UCSD-AML1 (cell line): ENCODE measurements at regions not wholly inside any gene's neighbourhood (a gene's known extent, or its start where the extent isn't known, plus 50 kb on each side); places are given as distances from the start of the nearest gene placed in this dataset.
"Not testable (repeated sequence)": the region's sequence is repeated elsewhere in the genome, so short reads cannot be mapped to it uniquely, and the experiment has no call there.

Experiments used
- DNase-seq: peaks from one replicate; lab custom pipeline; 2025; ENCODE audit not compliant: unreplicated experiment; lab: John Stamatoyannopoulos, UW

- DNase-seq, result no peak
These were observed 54.5 kb upstream of the PRKD1 start for GRCh38 chr14:29982171-29982570.

DNA sequence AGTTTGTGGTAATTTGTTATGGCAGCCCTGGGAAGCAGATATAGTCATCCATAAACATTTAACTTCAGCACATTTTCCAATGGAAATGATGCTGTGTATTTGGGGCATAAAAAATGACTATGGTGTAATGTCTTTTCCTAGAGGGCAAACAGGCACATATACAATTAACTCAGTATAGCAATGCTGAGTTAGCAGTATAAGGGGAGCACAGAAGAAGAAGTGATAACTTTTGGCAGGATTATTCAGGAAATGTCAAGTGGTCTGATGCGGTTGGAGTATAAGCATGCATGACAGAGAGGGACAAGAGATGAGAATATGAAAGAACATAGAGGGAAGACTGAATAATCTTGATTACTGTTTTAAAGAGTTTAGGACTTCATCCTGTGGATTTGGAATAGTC lies 55.3 kb upstream of the PRKD1 start:
- no peak for DNase-seq

DNA sequence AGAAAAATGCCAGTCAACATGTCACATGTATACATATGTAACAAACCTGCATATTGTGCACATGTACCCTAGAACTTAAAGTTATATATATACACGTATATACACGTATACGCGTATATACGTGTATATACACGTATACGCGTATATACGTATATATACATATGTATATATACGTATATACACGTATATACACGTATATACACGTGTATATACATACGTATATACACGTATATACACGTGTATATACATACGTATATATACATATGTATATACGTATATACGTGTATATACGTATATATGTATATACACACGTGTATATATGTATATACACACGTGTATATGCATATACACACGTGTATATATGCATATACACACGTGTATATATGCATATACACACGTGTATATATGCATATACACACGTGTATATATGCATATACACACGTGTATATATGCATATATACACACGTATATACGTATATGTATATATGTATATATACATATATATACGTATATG lies 62.8 kb upstream of the PRKD1 start:
- DNase-seq, result not testable (repeated sequence)

- DNase-seq, result no peak
These were observed 63.3 kb upstream of the PRKD1 start for GRCh38 chr14:29990993-29991392.

DNA sequence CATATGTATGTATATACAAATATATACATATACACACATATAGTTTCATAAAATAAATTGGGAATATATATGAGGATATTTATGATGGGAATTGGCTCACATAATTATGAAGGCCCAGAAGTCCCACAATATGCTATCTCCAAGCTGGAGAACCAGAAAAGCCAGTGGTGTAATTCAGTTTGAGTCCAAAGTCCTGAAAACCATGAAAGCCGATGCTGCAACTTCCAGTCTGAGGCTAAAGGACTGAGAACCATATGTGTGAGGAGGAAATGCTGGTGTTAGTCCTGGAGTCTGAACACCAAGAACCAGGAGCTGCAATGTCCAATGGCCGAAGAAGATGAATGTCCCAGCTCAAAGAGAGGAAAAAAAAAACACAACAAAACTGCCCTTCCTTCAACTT lies 65.5 kb upstream of the PRKD1 start:
- DNase-seq, result no peak

GRCh38 chr14:29999013-29999539 lies 71.4 kb upstream of the PRKD1 start:
- no peak for DNase-seq

- no peak for DNase-seq
These were observed 75.2 kb upstream of the PRKD1 start for GRCh38 chr14:30002859-30003258.

DNA sequence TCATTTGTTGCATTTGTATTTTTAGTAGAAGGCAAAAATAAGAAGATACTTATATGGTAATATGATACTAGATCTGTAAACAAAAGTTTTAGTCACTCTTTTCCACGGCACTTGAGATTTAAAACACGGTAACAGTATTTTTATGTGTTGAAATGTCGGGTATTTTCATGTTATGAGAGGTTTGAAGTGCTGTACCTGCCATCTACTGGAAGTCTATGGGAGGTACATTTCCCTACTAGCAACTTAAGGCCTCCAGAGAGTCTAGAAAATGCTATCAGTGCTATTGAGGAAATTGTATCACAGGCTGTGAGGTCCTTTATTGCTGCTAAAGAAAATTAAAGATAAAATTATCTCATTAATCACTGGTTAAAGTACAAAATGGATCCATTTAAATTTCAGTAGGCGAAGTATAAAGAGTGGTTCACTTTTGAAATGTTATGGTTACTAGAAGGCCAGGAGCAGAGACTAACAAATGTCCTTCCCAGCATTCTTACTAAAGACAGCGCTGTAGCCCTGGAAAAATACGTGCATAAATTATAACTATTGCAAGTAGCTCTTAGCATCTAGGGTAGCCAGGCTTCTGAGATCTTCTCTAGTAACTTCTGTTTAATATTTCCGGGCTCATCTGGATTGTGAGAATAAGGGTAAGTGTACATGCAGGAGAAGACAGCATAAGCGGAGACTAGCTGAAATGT lies 77.6 kb upstream of the PRKD1 start:
- DNase-seq, result no peak

DNA sequence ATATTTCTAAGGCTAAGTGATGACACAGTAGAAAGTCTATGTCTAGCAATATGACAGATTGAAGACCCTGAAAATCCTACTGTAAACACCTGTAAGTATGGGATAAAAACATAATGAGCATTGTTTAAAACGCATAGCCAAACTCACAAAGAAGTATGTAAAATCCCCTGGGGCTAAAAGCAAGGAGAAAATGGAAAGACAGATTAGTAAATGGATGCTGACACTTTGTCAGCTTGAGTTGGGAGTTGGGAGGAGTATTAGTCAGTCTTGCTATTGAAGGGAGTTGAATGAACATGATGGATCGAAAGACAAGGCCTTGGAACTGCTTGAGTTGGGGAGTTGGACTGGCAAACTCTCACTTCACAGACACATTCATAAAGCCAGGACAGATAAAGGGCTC lies 79.0 kb upstream of the PRKD1 start:
- DNase-seq, result no peak

DNA sequence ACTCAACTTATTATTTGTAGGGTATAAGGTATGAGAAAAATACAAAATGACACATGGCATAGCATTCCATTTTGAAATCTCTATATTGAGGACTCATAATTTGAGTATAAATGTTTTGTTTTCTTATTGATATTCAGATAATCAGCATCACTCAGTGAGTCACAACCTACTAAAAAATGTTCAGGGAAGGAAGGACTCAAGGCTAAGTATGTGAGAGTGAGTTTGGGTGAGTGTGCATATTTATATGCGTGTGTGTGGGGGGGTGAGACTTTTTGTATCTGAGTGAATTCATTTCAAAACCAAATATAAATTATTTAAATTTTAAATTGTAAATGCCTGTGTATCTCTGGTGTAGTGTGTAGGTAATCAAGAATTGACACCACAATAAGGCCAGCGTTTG lies 87.8 kb upstream of the PRKD1 start:
- no peak for DNase-seq

DNA sequence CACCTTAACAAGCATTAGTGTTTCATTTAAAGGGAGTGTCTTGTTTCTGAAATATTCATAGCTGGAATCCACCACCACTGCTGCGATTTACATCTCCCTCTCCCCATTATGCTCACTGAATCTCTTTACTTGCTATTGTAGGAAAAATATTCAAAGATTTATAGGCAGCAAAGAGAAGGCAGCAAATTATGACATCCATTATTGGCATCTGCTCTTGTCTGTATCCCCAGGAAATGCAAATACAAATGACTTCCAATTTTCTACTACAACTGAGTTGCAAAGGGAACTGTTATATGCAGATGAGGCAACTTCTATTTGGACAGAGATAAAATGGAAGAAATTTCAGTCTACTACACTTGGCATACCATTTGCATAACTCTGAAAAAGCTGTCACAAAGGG lies 88.4 kb upstream of the PRKD1 start:
- DNase-seq, result no peak

GRCh38 chr14:30017370-30017993 lies 89.8 kb upstream of the PRKD1 start:
- no peak for DNase-seq

- no peak for DNase-seq
These were observed 92.6 kb upstream of the PRKD1 start for GRCh38 chr14:30020271-30020670.

- no peak for DNase-seq
These were observed 93.0 kb upstream of the PRKD1 start for GRCh38 chr14:30020687-30021086.

DNA sequence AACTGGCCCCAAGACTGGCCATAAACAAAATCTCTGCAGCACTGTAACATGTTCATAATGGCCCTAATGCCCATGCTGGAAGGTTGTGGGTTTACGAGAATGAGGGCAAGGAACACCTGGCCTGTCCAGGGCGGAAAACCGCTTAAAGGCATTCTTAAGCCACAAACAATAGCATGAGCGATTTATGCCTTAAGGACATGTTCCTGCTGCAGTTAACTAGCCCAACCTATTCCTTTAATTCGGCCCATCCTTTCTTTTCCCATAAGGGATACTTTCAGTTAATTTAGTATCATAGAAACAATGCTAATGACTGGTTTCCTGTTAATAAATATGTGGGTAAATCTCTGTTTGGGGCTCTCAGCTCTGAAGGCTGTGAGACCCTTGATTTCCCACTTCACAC lies 95.7 kb upstream of the PRKD1 start:
- not testable (repeated sequence) for DNase-seq

DNA sequence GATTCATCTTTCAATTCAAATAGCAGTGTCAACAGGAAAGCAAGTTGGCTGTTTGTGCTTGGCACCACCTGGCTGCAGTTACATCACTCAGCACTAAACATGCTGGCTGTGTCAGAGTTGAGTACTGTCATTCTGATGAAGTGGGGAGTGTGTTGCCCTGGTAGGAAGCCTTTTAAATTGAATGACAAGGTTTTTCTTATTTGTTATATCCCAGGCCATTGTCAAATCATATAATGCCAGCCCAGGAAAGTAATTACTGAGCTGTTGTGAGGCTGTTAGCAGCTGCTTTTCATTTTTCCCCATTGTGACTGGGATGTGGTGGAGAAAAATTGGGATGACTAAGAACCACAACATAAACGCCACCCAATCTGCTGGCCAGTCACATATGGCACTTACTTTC lies 106.5 kb upstream of the PRKD1 start:
- DNase-seq, result no peak

- DNase-seq, result no peak
These were observed 107.7 kb upstream of the PRKD1 start for GRCh38 chr14:30035361-30035760.

DNA sequence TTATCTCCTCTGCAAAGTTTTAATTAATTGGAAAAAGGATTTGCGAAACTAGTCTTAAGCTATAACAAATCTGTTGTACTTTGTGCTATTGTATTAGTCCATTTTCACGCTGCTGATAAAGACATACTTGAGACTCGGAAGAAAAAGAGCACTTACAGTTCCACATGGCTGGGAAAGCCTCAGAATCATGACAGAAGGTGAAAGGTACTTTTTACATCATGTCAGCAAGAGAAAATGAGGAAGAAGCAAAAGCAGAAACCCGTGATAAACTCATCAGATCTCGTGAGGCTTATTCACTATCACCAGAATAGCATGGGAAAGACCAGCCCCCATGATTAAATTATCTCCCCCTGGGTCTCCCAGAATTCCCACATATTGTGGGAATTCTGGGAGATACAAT lies 118.1 kb upstream of the PRKD1 start:
- no peak for DNase-seq

GRCh38 chr14:30053103-30053502 lies 125.5 kb upstream of the PRKD1 start:
- no peak for DNase-seq

GRCh38 chr14:30054201-30054600 lies 126.6 kb upstream of the PRKD1 start:
- no peak for DNase-seq

DNA sequence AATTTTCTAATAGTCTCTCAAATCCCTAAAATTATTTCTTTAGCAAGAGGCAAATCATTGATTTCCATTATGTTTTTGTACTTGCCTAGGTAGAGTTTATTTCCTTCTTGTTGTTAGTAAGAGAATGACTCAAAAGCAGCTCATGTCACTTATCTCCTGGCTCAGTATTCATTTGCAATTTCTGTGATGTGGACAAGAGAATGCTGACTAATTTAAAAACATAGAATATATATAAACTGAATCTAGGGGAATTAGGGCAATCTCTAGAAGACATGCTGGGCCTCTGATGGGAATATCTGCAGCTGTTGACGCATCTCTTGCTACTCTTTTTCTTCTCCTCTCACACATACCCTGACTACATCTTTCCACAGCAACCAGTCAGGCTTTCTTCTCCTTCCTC lies 130.8 kb upstream of the PRKD1 start:
- DNase-seq, result no peak

- no peak for DNase-seq
These were observed 136.1 kb upstream of the PRKD1 start for GRCh38 chr14:30063746-30064145.

DNA sequence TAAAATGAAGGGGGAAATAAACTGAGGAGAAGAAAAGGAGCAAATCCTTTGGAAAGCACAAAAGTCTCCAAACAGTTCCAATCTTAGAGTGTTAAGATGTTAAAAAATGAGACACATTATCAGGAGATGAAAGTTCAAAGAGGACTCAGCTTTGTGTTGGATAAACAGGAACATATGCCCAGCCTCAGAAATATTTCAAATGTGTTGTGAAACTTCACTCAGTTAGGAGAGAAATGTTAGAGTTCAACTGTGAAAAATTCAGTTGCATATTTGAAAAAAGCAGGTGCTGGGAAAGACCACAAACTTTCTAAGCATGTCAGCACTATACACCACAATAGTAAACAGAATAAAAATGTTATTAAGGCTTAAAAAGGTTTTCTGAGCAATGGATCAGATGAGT lies 136.8 kb upstream of the PRKD1 start:
- no peak for DNase-seq
